HEK293 (cell line): ENCODE measurements at regions not wholly inside any gene's neighbourhood (a gene's known extent, or its start where the extent isn't known, plus 50 kb on each side); places are given as distances from the start of the nearest gene placed in this dataset.

Experiments
- CTCF ChIA-PET: fragments of 350-600 bp; formaldehyde crosslinking; extraction: SDS; loops from one replicate; lab custom pipeline; 2021; ENCODE audit warnings: antibody characterized with exemption; lab: Yijun Ruan, JAX
- POLR2A ChIA-PET: fragments of 300-600 bp; formaldehyde crosslinking; extraction: SDS; loops from one replicate; lab custom pipeline; 2020; ENCODE audit warnings: antibody characterized with exemption, inconsistent platforms; lab: Yijun Ruan, JAX
- H3K27ac ChIP-seq: fragments of 200-500 bp; sonication (Bioruptor generic); 2 replicates; pipeline ENCODE4 v1.5.1; 2014; ENCODE audit warnings: low read depth, low read length, control low read depth, inconsistent platforms; ENCODE audit errors: extremely low read depth
- H3K36me3 ChIP-seq, 2 experiments: fragments of 200-500 bp in 1 of 2; sonication (Bioruptor generic) in 1 of 2; 1 replicate in 1 of 2; 2 replicates in 1 of 2; pipeline ENCODE4 v1.5.1; 2014 to 2017; ENCODE audit warnings: inconsistent platforms in 2 of 2, low read length in 2 of 2; ENCODE audit not compliant: control insufficient read depth in 2 of 2, insufficient read depth in 1 of 2
- H3K4me1 ChIP-seq: fragments of 200-500 bp; sonication (Bioruptor generic); 2 replicates; pipeline ENCODE4 v1.5.1; 2014; ENCODE audit warnings: mild to moderate bottlenecking, low read length, inconsistent platforms; ENCODE audit not compliant: control insufficient read depth, insufficient read depth
- H3K4me3 ChIP-seq: 2 replicates; pipeline ENCODE4 v1.5.1; 2011; ENCODE audit warnings: low read depth, mild to moderate bottlenecking, control low read depth, low read length, moderate library complexity
- H3K9me3 ChIP-seq: fragments of 200-500 bp; sonication (Bioruptor generic); 2 replicates; pipeline ENCODE4 v1.5.1; 2014; ENCODE audit warnings: low read depth, low read length, inconsistent platforms; ENCODE audit not compliant: control insufficient read depth, insufficient read depth
- WT1 ChIP-seq: fragments of 450-650 bp; formaldehyde crosslinking; IDR thresholded peaks from 2 replicates; pipeline ENCODE4 v1.5.1; 2016; ENCODE audit warnings: missing biosample characterization, missing genetic modification characterization
- ZNF10 ChIP-seq: fragments of 450-650 bp; formaldehyde crosslinking; IDR thresholded peaks from 2 replicates; pipeline ENCODE4 v1.5.1; 2017; ENCODE audit warnings: missing biosample characterization, missing genetic modification characterization
- ZNF112 ChIP-seq: fragments of 450-650 bp; formaldehyde crosslinking; IDR thresholded peaks from 2 replicates; pipeline ENCODE4 v1.5.0; 2017; ENCODE audit warnings: missing biosample characterization, missing genetic modification characterization
- ZNF146 ChIP-seq: fragments of 450-650 bp; formaldehyde crosslinking; IDR thresholded peaks from 2 replicates; pipeline ENCODE4 v1.5.1; 2016; ENCODE audit warnings: missing biosample characterization, missing genetic modification characterization
- ZNF169 ChIP-seq: fragments of 450-650 bp; formaldehyde crosslinking; IDR thresholded peaks from 2 replicates; pipeline ENCODE4 v1.5.1; 2016; ENCODE audit warnings: missing biosample characterization, missing genetic modification characterization
- ZNF202 ChIP-seq: fragments of 450-650 bp; formaldehyde crosslinking; IDR thresholded peaks from 2 replicates; pipeline ENCODE4 v1.5.1; 2016; ENCODE audit warnings: missing biosample characterization, missing genetic modification characterization, borderline replicate concordance
- ZNF23 ChIP-seq: fragments of 450-650 bp; formaldehyde crosslinking; IDR thresholded peaks from 2 replicates; pipeline ENCODE4 v1.5.1; 2016; ENCODE audit warnings: missing biosample characterization, missing genetic modification characterization, borderline replicate concordance
- ZNF311 ChIP-seq: fragments of 450-650 bp; formaldehyde crosslinking; IDR thresholded peaks from 2 replicates; pipeline ENCODE4 v1.5.1; 2017; ENCODE audit warnings: missing biosample characterization, missing genetic modification characterization, borderline replicate concordance
- ZNF394 ChIP-seq: fragments of 450-650 bp; formaldehyde crosslinking; IDR thresholded peaks from 2 replicates; pipeline ENCODE4 v1.5.1; 2016; ENCODE audit warnings: missing biosample characterization, missing genetic modification characterization, mild to moderate bottlenecking, moderate library complexity, borderline replicate concordance
- ZNF48 ChIP-seq: fragments of 450-650 bp; formaldehyde crosslinking; IDR thresholded peaks from 2 replicates; pipeline ENCODE4 v1.5.1; 2016; ENCODE audit warnings: missing biosample characterization, missing genetic modification characterization
- ZNF544 ChIP-seq: fragments of 450-650 bp; formaldehyde crosslinking; IDR thresholded peaks from 2 replicates; pipeline ENCODE4 v1.5.0; 2017; ENCODE audit warnings: missing biosample characterization, missing genetic modification characterization
- ZNF548 ChIP-seq: fragments of 450-650 bp; formaldehyde crosslinking; IDR thresholded peaks from 2 replicates; pipeline ENCODE4 v1.5.1; 2016; ENCODE audit warnings: missing biosample characterization, missing genetic modification characterization
- ZNF555 ChIP-seq: fragments of 450-650 bp; formaldehyde crosslinking; conservative IDR thresholded peaks from 2 replicates; pipeline ENCODE4 v1.5.1; 2017; ENCODE audit warnings: missing biosample characterization, mild to moderate bottlenecking, missing genetic modification characterization, inconsistent platforms
- ZNF624 ChIP-seq: fragments of 450-650 bp; formaldehyde crosslinking; IDR thresholded peaks from 2 replicates; pipeline ENCODE4 v1.5.1; 2017; ENCODE audit warnings: missing biosample characterization, missing genetic modification characterization
- ZNF654 ChIP-seq: fragments of 450-650 bp; formaldehyde crosslinking; IDR thresholded peaks from 2 replicates; pipeline ENCODE4 v1.5.1; 2016; ENCODE audit warnings: low read depth, missing biosample characterization, missing genetic modification characterization
- ZNF658 ChIP-seq: fragments of 450-650 bp; formaldehyde crosslinking; IDR thresholded peaks from 2 replicates; pipeline ENCODE4; 2016; ENCODE audit warnings: missing biosample characterization, missing genetic modification characterization
- ZNF701 ChIP-seq: fragments of 450-650 bp; formaldehyde crosslinking; IDR thresholded peaks from 2 replicates; pipeline ENCODE4 v1.5.1; 2016; ENCODE audit warnings: missing biosample characterization, missing genetic modification characterization
- ZNF768 ChIP-seq: fragments of 450-650 bp; formaldehyde crosslinking; IDR thresholded peaks from 2 replicates; pipeline ENCODE4 v1.5.1; 2018; ENCODE audit warnings: missing biosample characterization, mild to moderate bottlenecking, missing genetic modification characterization
- ZNF776 ChIP-seq: fragments of 450-650 bp; formaldehyde crosslinking; IDR thresholded peaks from 2 replicates; pipeline ENCODE4 v1.5.0; 2017; ENCODE audit warnings: missing biosample characterization, missing genetic modification characterization, borderline replicate concordance
- ZNF791 ChIP-seq: fragments of 450-650 bp; formaldehyde crosslinking; IDR thresholded peaks from 2 replicates; pipeline ENCODE4 v1.5.1; 2016; ENCODE audit warnings: missing biosample characterization, missing genetic modification characterization
- ZNF830 ChIP-seq: fragments of 450-650 bp; IDR thresholded peaks from 2 replicates; pipeline ENCODE4 v1.5.0; 2018; ENCODE audit warnings: missing biosample characterization, missing genetic modification characterization, low read depth, mild to moderate bottlenecking, moderate library complexity
- ZNF837 ChIP-seq: fragments of 450-650 bp; formaldehyde crosslinking; IDR thresholded peaks from 2 replicates; pipeline ENCODE4 v1.5.1; 2016; ENCODE audit warnings: missing biosample characterization, missing genetic modification characterization
- TF ChIP-seq, protein P1 (sequence below): fragments of 450-650 bp; formaldehyde crosslinking; IDR thresholded peaks from 2 replicates; pipeline ENCODE4 v1.5.1; 2016; ENCODE audit warnings: missing biosample characterization, missing genetic modification characterization
- TF ChIP-seq, protein P2 (sequence below): fragments of 450-650 bp; formaldehyde crosslinking; IDR thresholded peaks from 2 replicates; pipeline ENCODE4 v1.5.1; 2016; ENCODE audit warnings: missing biosample characterization, missing genetic modification characterization
- TF ChIP-seq, protein P3 (sequence below): fragments of 450-650 bp; formaldehyde crosslinking; IDR thresholded peaks from 2 replicates; pipeline ENCODE4 v1.5.1; 2016; ENCODE audit warnings: missing biosample characterization, missing genetic modification characterization

DNA sequence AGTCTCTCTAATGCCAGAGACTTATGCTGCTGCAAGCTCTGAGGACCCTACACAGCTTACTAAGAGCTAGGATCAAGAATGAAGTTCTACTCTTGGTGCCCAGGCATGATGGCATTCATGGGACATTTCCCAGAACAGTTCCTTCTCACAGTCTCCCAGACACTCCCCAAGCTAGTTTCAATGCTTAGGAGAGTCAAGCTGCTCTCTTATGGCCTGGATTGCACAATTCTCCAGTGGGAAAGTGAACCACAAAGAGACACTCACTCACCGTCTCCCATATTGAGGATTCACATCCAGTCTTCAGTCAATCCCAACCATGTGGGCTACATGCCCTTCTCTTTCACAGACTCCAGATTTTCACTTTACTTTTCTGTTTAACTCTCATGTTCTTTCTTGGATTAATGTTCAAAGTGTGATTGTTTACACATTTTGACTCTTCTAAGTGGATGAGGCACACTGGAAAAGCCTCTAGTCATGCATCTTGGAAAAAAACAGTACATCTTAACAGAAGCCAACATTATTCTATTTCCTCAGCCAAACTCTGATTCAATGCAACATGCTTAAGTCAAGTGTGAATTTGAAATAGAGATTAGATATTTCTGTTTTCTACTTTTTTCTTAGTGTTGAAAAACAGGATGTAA is 447.8 kb upstream of the BTBD3 start (continued):
- TF ChIP-seq ZNF555 (tag by site-specific recombination) (no peak), ZNF23 (tag by site-specific recombination) (no peak)

DNA sequence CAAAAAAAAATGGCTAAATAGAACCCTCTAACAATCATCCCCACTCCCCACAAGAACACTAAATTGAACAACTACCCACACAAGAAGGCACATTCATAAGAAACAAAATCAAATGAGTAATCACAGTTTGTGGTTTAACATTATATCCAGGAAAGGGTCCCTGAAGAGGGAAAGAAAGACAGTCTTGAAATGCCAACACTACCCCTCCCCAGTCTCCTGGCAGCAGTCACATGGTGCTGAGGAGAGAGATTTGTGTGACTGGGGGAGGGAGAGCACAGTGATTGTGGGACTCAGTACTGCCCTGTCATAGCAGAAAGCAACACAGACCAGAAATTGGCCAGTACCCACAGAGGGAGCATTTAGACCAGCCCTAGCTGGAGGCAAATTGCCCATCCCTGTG is 443.7 kb upstream of the BTBD3 start:
- Histone ChIP-seq H3K27ac (no peak overlapping the region), H3K4me3 (no peak overlapping the region), H3K4me1 (no peaks in the 10 kb centered on the region), H3K9me3 (no peaks in the 10 kb centered on the region; the same call in 1 of the 2 replicates), H3K36me3 (no peaks in the 10 kb centered on the region)
- no peak for TF ChIP-seq ZNF311 (tag by site-specific recombination)
- no peak for TF ChIP-seq ZNF791
- TF ChIP-seq ZNF169 (tag by site-specific recombination): no peak
- TF ChIP-seq, protein P1, sequence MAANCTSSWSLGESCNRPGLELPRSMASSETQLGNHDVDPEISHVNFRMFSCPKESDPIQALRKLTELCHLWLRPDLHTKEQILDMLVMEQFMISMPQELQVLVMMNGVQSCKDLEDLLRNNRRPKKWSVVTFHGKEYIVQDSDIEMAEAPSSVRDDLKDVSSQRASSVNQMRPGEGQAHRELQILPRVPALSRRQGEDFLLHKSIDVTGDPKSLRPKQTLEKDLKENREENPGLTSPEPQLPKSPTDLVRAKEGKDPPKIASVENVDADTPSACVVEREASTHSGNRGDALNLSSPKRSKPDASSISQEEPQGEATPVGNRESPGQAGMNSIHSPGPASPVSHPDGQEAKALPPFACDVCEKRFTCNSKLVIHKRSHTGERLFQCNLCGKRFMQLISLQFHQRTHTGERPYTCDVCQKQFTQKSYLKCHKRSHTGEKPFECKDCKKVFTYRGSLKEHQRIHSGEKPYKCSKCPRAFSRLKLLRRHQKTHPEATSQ (tag by site-specific recombination): no peak
- TF ChIP-seq ZNF837 (tag by site-specific recombination): no peak
- TF ChIP-seq ZNF394: no peak
- TF ChIP-seq ZNF830: no peak
- TF ChIP-seq, protein P2, sequence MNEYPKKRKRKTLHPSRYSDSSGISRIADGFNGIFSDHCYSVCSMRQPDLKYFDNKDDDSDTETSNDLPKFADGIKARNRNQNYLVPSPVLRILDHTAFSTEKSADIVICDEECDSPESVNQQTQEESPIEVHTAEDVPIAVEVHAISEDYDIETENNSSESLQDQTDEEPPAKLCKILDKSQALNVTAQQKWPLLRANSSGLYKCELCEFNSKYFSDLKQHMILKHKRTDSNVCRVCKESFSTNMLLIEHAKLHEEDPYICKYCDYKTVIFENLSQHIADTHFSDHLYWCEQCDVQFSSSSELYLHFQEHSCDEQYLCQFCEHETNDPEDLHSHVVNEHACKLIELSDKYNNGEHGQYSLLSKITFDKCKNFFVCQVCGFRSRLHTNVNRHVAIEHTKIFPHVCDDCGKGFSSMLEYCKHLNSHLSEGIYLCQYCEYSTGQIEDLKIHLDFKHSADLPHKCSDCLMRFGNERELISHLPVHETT (tag by site-specific recombination): no peak
- no peak for TF ChIP-seq ZNF202 (tag by site-specific recombination)
- no peak for TF ChIP-seq ZNF654
- no peak for TF ChIP-seq ZNF48 (tag by site-specific recombination)
- no peak for TF ChIP-seq ZNF112 (tag by site-specific recombination)
- no peak for TF ChIP-seq ZNF701
- TF ChIP-seq ZNF624: no peak
- TF ChIP-seq ZNF776: no peak
- TF ChIP-seq WT1 (tag by site-specific recombination): no peak
- no peak for TF ChIP-seq ZNF548 (tag by site-specific recombination)
- no peak for TF ChIP-seq ZNF544 (tag by site-specific recombination)
- TF ChIP-seq, protein P3, sequence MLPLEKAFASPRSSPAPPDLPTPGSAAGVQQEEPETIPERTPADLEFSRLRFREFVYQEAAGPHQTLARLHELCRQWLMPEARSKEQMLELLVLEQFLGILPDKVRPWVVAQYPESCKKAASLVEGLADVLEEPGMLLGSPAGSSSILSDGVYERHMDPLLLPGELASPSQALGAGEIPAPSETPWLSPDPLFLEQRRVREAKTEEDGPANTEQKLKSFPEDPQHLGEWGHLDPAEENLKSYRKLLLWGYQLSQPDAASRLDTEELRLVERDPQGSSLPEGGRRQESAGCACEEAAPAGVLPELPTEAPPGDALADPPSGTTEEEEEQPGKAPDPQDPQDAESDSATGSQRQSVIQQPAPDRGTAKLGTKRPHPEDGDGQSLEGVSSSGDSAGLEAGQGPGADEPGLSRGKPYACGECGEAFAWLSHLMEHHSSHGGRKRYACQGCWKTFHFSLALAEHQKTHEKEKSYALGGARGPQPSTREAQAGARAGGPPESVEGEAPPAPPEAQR (tag by site-specific recombination): no peak
- no peak for TF ChIP-seq ZNF658 (tag by site-specific recombination)
- ChIA-PET POLR2A (no interaction called here), CTCF (no interaction called here)

DNA sequence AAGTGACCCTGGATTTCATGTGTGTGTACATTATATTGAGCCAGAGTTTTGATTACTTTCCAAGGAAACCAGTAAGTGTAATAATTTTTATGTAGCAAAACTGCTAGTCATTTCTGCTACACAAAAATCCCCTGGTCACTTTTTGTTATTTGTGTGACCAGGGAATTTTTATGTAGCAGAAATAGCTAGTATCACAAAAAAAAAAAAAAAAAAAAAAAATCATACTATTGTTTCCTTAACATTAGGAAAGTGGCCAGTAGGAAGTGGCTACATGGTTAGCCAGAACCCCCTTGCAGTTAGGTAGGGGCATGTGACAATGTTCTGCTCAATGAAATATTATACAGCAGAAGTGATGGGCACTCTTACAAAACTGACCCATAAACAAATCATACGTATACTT is 434.0 kb upstream of the BTBD3 start:
- no peak overlapping the region for H3K27ac ChIP-seq
- no peaks in the 10 kb centered on the region for H3K4me1 ChIP-seq
- H3K4me3 ChIP-seq: no peak overlapping the region
- no peaks in the 10 kb centered on the region for H3K36me3 ChIP-seq
- H3K9me3 ChIP-seq: no peaks in the 10 kb centered on the region
- ChIA-PET CTCF (no interaction called here), POLR2A (no interaction called here)
- TF ChIP-seq ZNF146: no peak
- TF ChIP-seq ZNF768 (tag by site-specific recombination): no peak
- no peak for TF ChIP-seq ZNF10 (tag by site-specific recombination)
